HG02759 (cell line): ENCODE measurements at regions not wholly inside any gene's neighbourhood (a gene's known extent, or its start where the extent isn't known, plus 50 kb on each side); places are given as distances from the start of the nearest gene placed in this dataset.

Experiments
- ATAC-seq: cut with Tn5 transposase; IDR thresholded peaks from one replicate; pipeline ENCODE4 v1.9.1; 2021; ENCODE audit warnings: mild to moderate bottlenecking, moderate library complexity; ENCODE audit not compliant: unreplicated experiment

GRCh38 chr15:95655089-95655607 lies 675.4 kb upstream of the NR2F2 start:
- ATAC-seq: no peak

- no peak for ATAC-seq
Observed at GRCh38 chr15:95656595-95656994, 673.9 kb upstream of the NR2F2 start.

- no peak for ATAC-seq
Observed at GRCh38 chr15:95658799-95659198, 671.7 kb upstream of the NR2F2 start.

- ATAC-seq: no peak
Observed at GRCh38 chr15:95659656-95660055, 670.8 kb upstream of the NR2F2 start.

GRCh38 chr15:95662638-95663037 lies 667.9 kb upstream of the NR2F2 start:
- ATAC-seq: no peak

GRCh38 chr15:95663156-95664100 lies 667.1 kb upstream of the NR2F2 start:
- no peak for ATAC-seq

- no peak for ATAC-seq
Observed at GRCh38 chr15:95664450-95664849, 666.0 kb upstream of the NR2F2 start.

GRCh38 chr15:95669146-95669922 lies 661.2 kb upstream of the NR2F2 start:
- no peak for ATAC-seq

- no peak for ATAC-seq
Observed at GRCh38 chr15:95674031-95674430, 656.5 kb upstream of the NR2F2 start.

- no peak for ATAC-seq
Observed at GRCh38 chr15:95676500-95676899, 654.0 kb upstream of the NR2F2 start.

- ATAC-seq: no peak
Observed at GRCh38 chr15:95679847-95680582, 650.5 kb upstream of the NR2F2 start.

- ATAC-seq: no peak
Observed at GRCh38 chr15:95680728-95681127, 649.8 kb upstream of the NR2F2 start.

GRCh38 chr15:95681836-95682544 lies 648.5 kb upstream of the NR2F2 start:
- ATAC-seq: no peak

- no peak for ATAC-seq
Observed at GRCh38 chr15:95684126-95684525, 646.4 kb upstream of the NR2F2 start.

GRCh38 chr15:95684693-95685115 lies 645.8 kb upstream of the NR2F2 start:
- ATAC-seq: no peak

GRCh38 chr15:95687061-95687460 lies 643.4 kb upstream of the NR2F2 start:
- ATAC-seq: no peak

GRCh38 chr15:95687686-95688085 lies 642.8 kb upstream of the NR2F2 start:
- ATAC-seq: no peak

- ATAC-seq: no peak
Observed at GRCh38 chr15:95690631-95691340, 639.7 kb upstream of the NR2F2 start.

- ATAC-seq: no peak
Observed at GRCh38 chr15:95693917-95694316, 636.6 kb upstream of the NR2F2 start.

GRCh38 chr15:95698230-95698629 lies 632.3 kb upstream of the NR2F2 start:
- ATAC-seq: no peak
